ENCODE measurements at regions not wholly inside any gene's neighbourhood (a gene's known extent, or its start where the extent isn't known, plus 50 kb on each side); places are given as distances from the start of the nearest gene placed in this dataset.
A peak's percentile ranks its signal among the peaks of the same experiment; 100 is the strongest.
"Not testable (repeated sequence)": the region's sequence is repeated elsewhere in the genome, so short reads cannot be mapped to it uniquely, and the experiment has no call there.

- no peak for DNase-seq
Measured at GRCh38 chr4:123649250-123649644, 252.7 kb downstream of the SPRY1 start.

DNA sequence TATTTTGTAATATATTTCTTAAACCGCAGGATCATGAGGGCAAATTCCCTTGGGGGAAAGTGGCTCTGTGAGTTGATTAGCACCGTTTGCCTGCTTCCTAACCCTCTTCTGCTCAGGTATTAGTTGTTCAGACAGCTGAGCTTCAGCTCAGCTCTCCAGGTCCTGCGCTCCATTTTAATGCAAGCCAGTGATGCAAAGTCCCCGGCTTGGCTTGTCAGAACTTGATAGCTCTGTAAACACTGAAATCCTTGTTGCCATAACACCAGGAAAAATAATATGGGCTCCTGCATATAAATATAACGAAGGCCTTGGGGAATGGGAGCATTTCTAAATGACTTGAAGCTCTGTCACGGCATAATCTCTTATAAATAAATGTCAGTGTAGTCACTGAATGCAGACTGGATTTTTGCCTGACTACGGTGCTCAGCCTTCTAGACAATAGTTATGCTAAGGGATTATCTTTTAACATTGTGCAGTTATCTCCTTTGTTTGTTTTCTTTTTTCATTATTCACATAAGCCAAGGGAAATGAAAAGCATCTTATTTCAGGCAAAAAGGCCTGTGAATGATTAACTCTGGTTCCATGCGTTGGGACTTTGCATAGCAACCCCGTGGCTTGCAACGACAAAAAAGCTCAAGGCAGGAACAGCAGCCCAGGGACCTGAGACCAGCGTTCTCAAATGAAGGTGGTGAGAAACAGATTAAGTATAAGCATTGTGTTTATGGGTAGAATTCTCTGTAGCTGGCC, 253.2 kb downstream of the SPRY1 start:
- peak; percentile 83 for DNase-seq

DNA sequence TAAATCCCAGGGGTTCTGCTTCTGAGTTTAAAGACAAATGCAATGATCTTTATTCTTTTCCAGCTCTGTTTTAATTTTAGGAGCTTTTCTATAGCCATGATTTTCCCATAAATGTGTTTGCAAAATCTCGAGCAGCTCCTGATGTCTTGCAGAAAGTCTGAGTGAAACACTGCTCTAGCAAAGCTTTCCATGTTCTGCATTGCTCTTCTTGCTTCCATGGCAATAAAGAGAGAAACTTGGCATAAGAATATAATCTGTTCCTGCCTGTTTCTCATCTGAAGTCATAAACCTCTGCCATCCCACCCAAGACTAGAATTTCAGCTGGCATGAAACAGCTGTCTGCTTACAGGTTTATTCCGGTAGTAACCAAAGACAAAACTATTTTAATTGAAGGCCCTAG, 254.5 kb downstream of the SPRY1 start:
- peak; percentile 67 for DNase-seq

DNA sequence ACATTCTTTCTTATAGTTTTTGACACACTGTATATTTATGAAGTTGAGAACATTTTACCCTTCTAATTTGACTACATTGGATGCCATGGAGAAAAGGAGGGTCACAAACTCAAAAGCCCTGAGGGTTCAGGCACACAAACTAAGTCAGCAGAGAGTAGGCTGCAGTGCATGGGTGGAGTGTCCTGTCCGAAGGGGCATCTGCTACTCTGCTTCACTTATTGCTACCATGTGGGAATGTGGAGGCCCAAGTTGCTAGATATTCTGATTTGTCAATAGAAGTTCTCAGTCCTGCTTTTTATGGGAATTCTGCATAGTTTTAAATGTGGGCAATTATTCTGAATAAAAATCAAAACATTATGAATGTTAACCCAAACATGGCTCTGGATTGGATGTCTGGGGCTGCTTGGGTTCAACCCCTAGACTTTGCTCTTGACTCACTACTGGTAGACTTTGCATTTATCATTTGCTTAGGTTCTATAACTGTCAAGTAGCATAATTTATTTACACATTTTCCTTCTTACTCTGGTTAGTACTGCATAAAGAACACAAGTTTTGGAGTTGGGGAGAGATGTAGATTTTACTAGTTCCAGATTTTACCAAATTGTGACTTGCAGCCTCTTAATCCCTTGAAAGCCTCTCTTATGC, 255.1 kb downstream of the SPRY1 start:
- DNase-seq: no peak

DNA sequence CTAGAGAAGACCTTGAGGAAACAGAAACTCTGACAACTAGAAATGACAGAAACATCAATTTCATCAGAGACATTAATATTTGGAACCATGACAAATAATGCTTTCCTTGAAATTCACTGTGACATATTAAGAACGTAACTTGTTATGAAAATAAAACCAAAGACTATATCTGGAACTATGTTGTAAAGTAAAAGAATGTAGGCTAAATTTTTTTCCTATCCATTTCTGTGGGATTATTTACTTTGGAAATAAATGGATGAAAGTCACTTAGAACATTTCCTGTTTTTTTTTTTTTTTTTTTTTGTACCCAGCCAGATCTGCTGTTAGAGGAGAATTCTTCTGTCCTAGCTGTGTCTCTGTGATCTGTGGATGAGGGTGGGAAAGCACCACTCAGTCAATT, 255.9 kb downstream of the SPRY1 start:
- no peak for DNase-seq

- DNase-seq: no peak
Measured at GRCh38 chr4:123653236-123653635, 256.6 kb downstream of the SPRY1 start.

GRCh38 chr4:123656746-123657294, 260.2 kb downstream of the SPRY1 start:
- not testable (repeated sequence) for DNase-seq

DNA sequence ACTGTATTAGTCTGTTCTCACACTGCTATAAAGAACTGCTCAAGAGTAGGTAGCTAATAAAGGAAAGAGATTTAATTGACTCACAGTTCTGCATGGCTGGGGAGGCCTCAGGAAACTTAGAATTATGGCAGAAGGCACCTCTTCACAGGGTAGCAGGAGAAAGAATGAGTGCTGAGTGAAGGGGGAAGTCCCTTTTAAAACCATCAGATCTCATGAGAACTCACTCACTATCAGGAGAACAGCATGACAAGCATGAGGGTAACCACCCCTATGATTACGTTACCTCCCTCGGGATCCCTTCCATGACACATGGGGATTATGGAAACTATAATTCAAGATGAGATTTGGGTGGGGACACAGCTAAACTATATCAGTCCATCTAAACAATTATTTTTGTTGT, 261.0 kb downstream of the SPRY1 start:
- not testable (repeated sequence) for DNase-seq

DNA sequence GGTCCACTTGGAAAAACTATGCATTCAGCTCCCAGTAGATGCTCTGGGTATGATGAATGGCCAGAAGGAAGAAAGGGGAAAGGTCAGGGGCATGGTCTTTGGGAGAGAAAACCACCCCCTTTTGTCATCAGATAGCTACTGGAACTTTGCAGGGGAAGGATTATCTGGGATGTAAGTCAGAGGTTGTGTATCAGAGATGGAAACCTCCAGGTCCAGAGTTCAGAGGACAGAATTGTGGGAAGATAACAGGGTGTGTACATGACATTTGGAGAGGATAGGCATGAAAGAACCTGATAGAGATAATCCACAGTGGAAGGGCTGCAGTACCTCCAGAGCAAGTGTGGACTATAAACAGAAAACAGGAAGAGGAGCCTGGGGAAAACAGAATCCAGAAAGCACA, 262.7 kb downstream of the SPRY1 start:
- no peak for DNase-seq

GRCh38 chr4:123659730-123660129, 263.1 kb downstream of the SPRY1 start:
- DNase-seq: no peak

DNA sequence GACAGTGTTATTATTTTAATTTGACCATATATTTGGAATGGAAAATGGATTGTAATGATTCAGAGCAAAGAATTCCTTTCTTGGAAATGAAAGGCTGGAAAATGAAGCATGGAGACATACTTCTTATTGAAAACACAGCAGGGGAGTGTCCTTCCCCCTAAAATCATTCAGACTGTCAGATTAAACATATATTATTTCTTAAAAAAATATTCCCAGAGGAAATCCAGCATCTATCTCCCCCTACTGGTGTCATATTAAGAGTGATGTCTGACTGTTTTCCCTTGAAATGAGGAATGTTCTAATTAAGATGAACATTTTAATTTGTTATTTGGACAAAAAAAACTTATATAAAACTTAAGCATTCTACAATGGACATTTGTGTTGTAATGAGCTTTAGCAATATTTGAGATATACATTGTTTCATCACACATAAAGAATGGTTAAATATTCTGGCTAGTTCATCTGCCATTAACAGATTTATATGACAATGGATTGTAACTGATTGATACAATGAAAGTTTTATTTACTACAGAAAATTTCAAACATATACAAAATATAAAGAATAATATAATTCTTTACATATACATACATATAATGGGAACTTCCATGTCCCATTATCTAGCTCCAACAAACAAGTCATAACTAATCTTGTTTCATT, 264.6 kb downstream of the SPRY1 start:
- DNase-seq: no peak

DNA sequence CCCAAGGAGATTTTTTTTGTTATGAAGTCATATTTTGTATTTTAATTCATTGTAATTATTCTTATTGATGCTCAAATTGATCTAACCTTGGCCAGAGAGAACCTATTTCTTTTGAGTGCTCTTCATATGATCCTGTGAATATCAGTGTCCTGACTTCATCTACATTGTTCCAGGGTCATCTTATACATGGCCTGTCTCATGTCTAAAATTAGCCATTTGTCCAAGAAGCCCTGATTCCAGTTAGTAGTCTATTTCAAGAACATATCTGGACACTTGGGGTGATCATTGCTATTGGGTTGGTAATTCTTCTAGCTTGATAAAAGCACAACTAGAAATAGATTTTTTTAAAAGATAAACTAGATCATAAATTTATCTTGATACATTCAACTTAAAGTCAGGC, 266.2 kb downstream of the SPRY1 start:
- no peak for DNase-seq

GRCh38 chr4:123666486-123666885, 269.9 kb downstream of the SPRY1 start:
- DNase-seq: no peak

- no peak for DNase-seq
Measured at GRCh38 chr4:123667496-123667895, 270.9 kb downstream of the SPRY1 start.

- no peak for DNase-seq
Measured at GRCh38 chr4:123667991-123668390, 271.4 kb downstream of the SPRY1 start.

DNA sequence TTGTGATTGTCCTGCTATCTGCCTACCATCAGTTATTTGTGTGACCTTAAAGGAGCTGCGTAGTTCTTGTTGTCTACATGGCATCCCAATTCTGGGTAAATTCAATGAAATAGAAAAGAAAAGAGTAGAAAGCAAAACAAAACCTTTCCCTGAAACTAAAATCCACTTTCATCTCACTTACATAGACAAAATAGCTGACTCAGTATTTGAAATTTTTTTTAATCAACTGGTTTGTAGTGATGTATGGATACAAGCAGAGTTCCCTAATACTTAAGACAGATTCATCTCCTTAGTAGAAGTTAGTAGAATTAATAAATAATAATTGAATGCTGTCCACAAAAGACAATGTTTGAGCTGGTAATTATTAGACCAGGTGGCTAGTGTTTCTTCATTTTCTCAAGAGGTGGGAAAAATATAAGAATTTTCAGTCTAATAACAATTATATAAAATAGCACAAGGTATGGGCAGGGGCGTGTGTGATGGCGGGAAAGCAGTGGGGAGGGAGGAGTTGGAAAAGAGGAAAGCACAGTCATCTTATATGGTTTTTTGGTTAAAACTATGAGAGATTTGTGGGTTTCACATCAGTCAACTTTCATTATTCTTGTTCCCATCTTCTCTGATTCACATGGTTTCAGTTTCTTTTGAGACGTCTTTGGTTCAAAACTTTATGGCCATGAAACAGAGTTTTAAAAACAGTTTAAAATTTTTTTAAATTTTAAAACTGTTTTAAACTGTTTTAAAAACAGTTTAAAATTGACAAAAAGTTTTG, 275.2 kb downstream of the SPRY1 start:
- no peak for DNase-seq

DNA sequence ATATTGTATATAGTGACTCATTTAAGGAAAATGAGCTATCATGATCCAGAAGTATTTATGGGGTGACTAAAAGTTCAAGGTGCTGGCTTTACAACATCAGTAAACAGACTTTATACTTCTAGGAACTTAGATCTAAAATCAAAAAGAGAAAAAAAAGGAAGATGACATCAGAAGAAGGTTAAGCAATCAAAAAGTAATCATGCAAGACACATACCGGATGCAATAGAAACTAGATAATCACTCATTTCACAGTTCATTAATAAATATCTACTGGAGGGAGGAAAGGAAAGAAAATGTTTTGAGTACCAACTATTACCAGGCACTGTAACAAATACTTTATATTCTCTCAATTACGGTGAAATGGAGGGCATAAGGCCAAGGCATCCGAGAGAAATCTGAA, 276.4 kb downstream of the SPRY1 start:
- no peak for DNase-seq

- no peak for DNase-seq
Measured at GRCh38 chr4:123673971-123674370, 277.4 kb downstream of the SPRY1 start.

- DNase-seq: peak; percentile 31
Measured at GRCh38 chr4:123674762-123675465, 278.3 kb downstream of the SPRY1 start.

DNA sequence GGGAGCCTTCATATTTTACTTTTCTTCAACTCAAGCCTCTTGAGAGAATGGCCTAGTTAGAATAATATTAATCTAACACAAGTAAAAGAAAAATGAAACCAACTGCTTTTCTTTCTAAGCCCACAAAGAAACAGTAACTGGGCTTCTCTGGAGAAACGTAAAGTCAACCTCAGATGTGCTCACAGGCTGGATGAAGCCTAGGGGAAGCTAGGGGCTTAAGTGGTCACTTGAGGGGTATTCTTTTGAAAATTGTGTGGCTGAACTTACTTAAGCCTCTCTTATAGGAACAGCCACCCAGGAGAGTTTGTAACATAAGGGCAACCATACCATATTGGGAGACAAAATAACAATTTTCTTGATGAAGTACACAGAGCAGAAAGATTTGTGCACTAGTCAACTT, 279.0 kb downstream of the SPRY1 start:
- DNase-seq: no peak

DNA sequence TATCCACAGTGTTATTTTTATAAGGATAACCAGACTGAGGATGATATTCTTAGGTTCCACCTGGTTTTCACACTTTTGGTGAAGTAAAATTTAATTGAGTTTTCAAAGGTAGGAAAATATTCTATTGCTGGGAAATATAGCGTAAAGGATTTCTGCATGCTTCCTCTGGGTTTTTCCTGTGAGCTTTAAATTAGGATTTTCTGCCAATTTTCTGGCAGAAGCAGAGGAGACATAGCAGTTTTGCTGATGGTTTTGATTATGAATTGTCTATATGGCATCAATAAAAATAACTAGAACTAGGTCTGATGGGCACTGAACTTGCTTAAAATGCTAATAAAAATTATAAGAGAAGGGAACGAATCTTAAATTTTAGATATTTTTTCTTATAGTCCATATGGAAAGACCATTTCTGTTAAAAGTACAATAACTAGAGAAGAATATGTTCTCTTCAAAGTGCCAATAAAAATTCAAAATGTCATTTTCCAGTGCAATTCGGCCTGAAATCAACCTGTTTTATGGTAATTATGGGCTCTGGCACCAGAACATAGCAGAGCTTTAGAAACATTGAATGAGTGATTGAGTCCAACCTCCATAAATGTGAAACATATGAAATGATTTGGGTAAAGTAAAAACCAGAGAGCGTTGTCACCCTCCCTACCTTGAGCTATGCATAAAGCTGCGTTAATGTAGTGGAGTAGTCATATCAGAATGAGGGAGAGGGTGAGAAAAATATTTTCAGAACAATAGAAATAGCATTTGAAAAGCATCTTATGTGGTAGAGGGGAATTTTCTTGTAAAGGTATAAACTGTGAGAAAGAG, 279.7 kb downstream of the SPRY1 start:
- DNase-seq: no peak

- DNase-seq: peak; percentile 63
Measured at GRCh38 chr4:123676890-123677229, 280.3 kb downstream of the SPRY1 start.
